Uterus (tissue), 2 donors: ENCODE measurements at regions not wholly inside any gene's neighbourhood (a gene's known extent, or its start where the extent isn't known, plus 50 kb on each side); places are given as distances from the start of the nearest gene placed in this dataset.

Source experiments
- POLR2A ChIP-seq, 2 donors: fragments of 450-650 bp; IDR thresholded peaks; one replicate each; pipeline ENCODE4 v1.6.1; 2016; ENCODE audit warnings: antibody characterized with exemption in 2 of 2, mild to moderate bottlenecking in 1 of 2, moderate library complexity in 1 of 2
- TF ChIP-seq, protein P1 (sequence below), 4 experiments: fragments of 200-600 bp in 2 of 4; fragments of 450-650 bp in 2 of 4; sonication (generic) in 2 of 4; IDR thresholded peaks; one replicate each; pipeline ENCODE4 v1.5.1; 2016 to 2019; ENCODE audit warnings: antibody characterized with exemption in 4 of 4, mild to moderate bottlenecking in 2 of 4, moderate library complexity in 1 of 4

DNA sequence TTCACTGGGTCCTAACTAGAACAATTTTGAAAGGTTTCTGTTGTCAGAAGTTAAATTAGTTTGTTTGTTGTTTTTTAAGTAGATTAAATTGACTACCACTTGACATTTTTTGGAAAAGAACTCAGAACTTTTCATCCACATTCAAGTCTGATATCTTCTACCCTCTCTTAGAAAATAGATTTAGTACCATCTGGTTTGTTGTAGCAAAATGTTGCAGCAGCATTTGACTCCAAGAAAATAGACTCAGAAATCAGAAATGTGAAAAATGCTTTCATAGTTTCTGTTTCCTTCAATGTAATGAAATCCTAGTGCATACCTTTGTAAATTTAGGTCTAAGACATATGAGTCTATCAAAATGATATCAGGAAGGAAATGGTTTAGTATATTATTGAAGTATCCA, 256.3 kb upstream of the CLEC14A start:
- TF ChIP-seq, protein P1, sequence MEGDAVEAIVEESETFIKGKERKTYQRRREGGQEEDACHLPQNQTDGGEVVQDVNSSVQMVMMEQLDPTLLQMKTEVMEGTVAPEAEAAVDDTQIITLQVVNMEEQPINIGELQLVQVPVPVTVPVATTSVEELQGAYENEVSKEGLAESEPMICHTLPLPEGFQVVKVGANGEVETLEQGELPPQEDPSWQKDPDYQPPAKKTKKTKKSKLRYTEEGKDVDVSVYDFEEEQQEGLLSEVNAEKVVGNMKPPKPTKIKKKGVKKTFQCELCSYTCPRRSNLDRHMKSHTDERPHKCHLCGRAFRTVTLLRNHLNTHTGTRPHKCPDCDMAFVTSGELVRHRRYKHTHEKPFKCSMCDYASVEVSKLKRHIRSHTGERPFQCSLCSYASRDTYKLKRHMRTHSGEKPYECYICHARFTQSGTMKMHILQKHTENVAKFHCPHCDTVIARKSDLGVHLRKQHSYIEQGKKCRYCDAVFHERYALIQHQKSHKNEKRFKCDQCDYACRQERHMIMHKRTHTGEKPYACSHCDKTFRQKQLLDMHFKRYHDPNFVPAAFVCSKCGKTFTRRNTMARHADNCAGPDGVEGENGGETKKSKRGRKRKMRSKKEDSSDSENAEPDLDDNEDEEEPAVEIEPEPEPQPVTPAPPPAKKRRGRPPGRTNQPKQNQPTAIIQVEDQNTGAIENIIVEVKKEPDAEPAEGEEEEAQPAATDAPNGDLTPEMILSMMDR (IDR thresholded peaks at IDR 0.05) = no peak
- no peak for TF ChIP-seq POLR2A (IDR thresholded peaks at IDR 0.05)
